ENCODE measurements at regions not wholly inside any gene's neighbourhood (a gene's known extent, or its start where the extent isn't known, plus 50 kb on each side); places are given as distances from the start of the nearest gene placed in this dataset.

DNA sequence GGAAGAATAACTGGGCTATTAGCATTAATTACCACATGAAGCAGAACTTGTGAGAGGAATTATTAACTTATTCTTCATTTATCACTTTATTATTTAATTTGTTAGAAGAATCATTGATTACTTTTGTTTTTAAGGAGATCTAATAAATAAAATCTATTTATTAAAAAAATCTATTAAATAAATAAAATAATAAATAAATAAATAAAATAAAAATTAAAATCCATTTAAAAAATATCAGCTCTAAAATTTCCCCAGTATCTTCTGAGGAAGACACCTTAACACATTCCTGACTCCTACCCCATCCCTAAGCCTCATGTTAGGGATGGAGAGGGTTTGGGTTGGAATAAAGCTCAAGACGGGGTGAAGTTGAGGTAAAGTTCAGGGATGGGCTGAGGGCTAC lies 231.4 kb downstream of the CLIC5 start:
- no peak for TF ChIP-seq ZFP3 (CRISPR knock-in tag; IDR thresholded peaks at IDR 0.05)
- no peak for TF ChIP-seq OSR1 (CRISPR knock-in tag; IDR thresholded peaks at IDR 0.05)
- TF ChIP-seq ARNTL (CRISPR knock-in tag; IDR thresholded peaks at IDR 0.05; ENCODE audit: borderline replicate concordance, low read depth), result no peak
- TF ChIP-seq, protein P1, sequence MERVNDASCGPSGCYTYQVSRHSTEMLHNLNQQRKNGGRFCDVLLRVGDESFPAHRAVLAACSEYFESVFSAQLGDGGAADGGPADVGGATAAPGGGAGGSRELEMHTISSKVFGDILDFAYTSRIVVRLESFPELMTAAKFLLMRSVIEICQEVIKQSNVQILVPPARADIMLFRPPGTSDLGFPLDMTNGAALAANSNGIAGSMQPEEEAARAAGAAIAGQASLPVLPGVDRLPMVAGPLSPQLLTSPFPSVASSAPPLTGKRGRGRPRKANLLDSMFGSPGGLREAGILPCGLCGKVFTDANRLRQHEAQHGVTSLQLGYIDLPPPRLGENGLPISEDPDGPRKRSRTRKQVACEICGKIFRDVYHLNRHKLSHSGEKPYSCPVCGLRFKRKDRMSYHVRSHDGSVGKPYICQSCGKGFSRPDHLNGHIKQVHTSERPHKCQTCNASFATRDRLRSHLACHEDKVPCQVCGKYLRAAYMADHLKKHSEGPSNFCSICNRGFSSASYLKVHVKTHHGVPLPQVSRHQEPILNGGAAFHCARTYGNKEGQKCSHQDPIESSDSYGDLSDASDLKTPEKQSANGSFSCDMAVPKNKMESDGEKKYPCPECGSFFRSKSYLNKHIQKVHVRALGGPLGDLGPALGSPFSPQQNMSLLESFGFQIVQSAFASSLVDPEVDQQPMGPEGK (CRISPR knock-in tag; IDR thresholded peaks at IDR 0.05; ENCODE audit: borderline replicate concordance), result no peak
- no peak for TF ChIP-seq BACH2 (CRISPR knock-in tag; IDR thresholded peaks at IDR 0.05; ENCODE audit: borderline replicate concordance)
- no peak for TF ChIP-seq TOX (CRISPR knock-in tag; IDR thresholded peaks at IDR 0.05; ENCODE audit: borderline replicate concordance)

Measured in SK-N-SH treated with all-trans-retinoic acid at 6 μM for 48 hours (cell line).